ENCODE measurements at regions not wholly inside any gene's neighbourhood (a gene's known extent, or its start where the extent isn't known, plus 50 kb on each side); places are given as distances from the start of the nearest gene placed in this dataset.

- no peak for TF ChIP-seq GATA2 (IDR thresholded peaks at IDR 0.05; ENCODE audit: low read depth, low read length)
- no peak for TF ChIP-seq GATA3 (IDR thresholded peaks at IDR 0.05; ENCODE audit: low read depth, low read length)
Observed at GRCh38 chr4:188596021-188596420, 456.8 kb downstream of the TRIML1 start.

GRCh38 chr4:188603646-188604045 lies 464.4 kb downstream of the TRIML1 start:
- TF ChIP-seq GATA3 (IDR thresholded peaks at IDR 0.05; ENCODE audit: low read depth, low read length) (no peak), GATA2 (IDR thresholded peaks at IDR 0.05; ENCODE audit: low read depth, low read length) (no peak)

GRCh38 chr4:188606635-188607034 lies 467.4 kb downstream of the TRIML1 start:
- no peak for TF ChIP-seq GATA2 (IDR thresholded peaks at IDR 0.05; ENCODE audit: low read depth, low read length)
- TF ChIP-seq GATA3 (IDR thresholded peaks at IDR 0.05; ENCODE audit: low read depth, low read length) = no peak

GRCh38 chr4:188611143-188611542 lies 471.9 kb downstream of the TRIML1 start:
- TF ChIP-seq GATA2 (IDR thresholded peaks at IDR 0.05; ENCODE audit: low read depth, low read length) = no peak
- no peak for TF ChIP-seq GATA3 (IDR thresholded peaks at IDR 0.05; ENCODE audit: low read depth, low read length)

GRCh38 chr4:188612659-188613058 lies 473.4 kb downstream of the TRIML1 start:
- TF ChIP-seq GATA3 (IDR thresholded peaks at IDR 0.05; ENCODE audit: low read depth, low read length) (no peak), GATA2 (IDR thresholded peaks at IDR 0.05; ENCODE audit: low read depth, low read length) (no peak)

GRCh38 chr4:188613976-188614375 lies 474.7 kb downstream of the TRIML1 start:
- no peak for TF ChIP-seq GATA2 (IDR thresholded peaks at IDR 0.05; ENCODE audit: low read depth, low read length)
- no peak for TF ChIP-seq GATA3 (IDR thresholded peaks at IDR 0.05; ENCODE audit: low read depth, low read length)

GRCh38 chr4:188619456-188620149 lies 480.4 kb downstream of the TRIML1 start:
- TF ChIP-seq GATA2 (IDR thresholded peaks at IDR 0.05; ENCODE audit: low read depth, low read length) (no peak), GATA3 (IDR thresholded peaks at IDR 0.05; ENCODE audit: low read depth, low read length) (no peak)

GRCh38 chr4:188620608-188621007 lies 481.4 kb downstream of the TRIML1 start:
- TF ChIP-seq GATA3 (IDR thresholded peaks at IDR 0.05; ENCODE audit: low read depth, low read length) (no peak), GATA2 (IDR thresholded peaks at IDR 0.05; ENCODE audit: low read depth, low read length) (no peak)

GRCh38 chr4:188623314-188623854 lies 484.1 kb downstream of the TRIML1 start:
- no peak for TF ChIP-seq GATA3 (IDR thresholded peaks at IDR 0.05; ENCODE audit: low read depth, low read length)
- no peak for TF ChIP-seq GATA2 (IDR thresholded peaks at IDR 0.05; ENCODE audit: low read depth, low read length)

- no peak for TF ChIP-seq GATA2 (IDR thresholded peaks at IDR 0.05; ENCODE audit: low read depth, low read length)
- no peak for TF ChIP-seq GATA3 (IDR thresholded peaks at IDR 0.05; ENCODE audit: low read depth, low read length)
Observed at GRCh38 chr4:188624370-188624769, 485.1 kb downstream of the TRIML1 start.

- TF ChIP-seq GATA2 (IDR thresholded peaks at IDR 0.05; ENCODE audit: low read depth, low read length) = no peak
- no peak for TF ChIP-seq GATA3 (IDR thresholded peaks at IDR 0.05; ENCODE audit: low read depth, low read length)
Observed at GRCh38 chr4:188627892-188628291, 488.7 kb downstream of the TRIML1 start.

- TF ChIP-seq GATA3 (IDR thresholded peaks at IDR 0.05; ENCODE audit: low read depth, low read length) = no peak
- TF ChIP-seq GATA2 (IDR thresholded peaks at IDR 0.05; ENCODE audit: low read depth, low read length) = no peak
Observed at GRCh38 chr4:188639479-188640100, 500.3 kb downstream of the TRIML1 start.

- TF ChIP-seq GATA3 (IDR thresholded peaks at IDR 0.05; ENCODE audit: low read depth, low read length) = no peak
- TF ChIP-seq GATA2 (IDR thresholded peaks at IDR 0.05; ENCODE audit: low read depth, low read length) = no peak
Observed at GRCh38 chr4:188647820-188648370, 508.7 kb downstream of the TRIML1 start.

GRCh38 chr4:188649635-188650034 lies 510.4 kb downstream of the TRIML1 start:
- TF ChIP-seq GATA2 (IDR thresholded peaks at IDR 0.05; ENCODE audit: low read depth, low read length) (no peak), GATA3 (IDR thresholded peaks at IDR 0.05; ENCODE audit: low read depth, low read length) (no peak)

- TF ChIP-seq GATA3 (IDR thresholded peaks at IDR 0.05; ENCODE audit: low read depth, low read length) = no peak
- TF ChIP-seq GATA2 (IDR thresholded peaks at IDR 0.05; ENCODE audit: low read depth, low read length) = no peak
Observed at GRCh38 chr4:188650516-188650915, 511.3 kb downstream of the TRIML1 start.

All from SH-SY5Y (cell line).